ENCODE measurements at regions not wholly inside any gene's neighbourhood (a gene's known extent, or its start where the extent isn't known, plus 50 kb on each side); places are given as distances from the start of the nearest gene placed in this dataset.

- TF ChIP-seq ZNF101 (CRISPR knock-in tag; IDR thresholded peaks at IDR 0.05; ENCODE audit: borderline replicate concordance, low read depth): no peak
Measured at GRCh38 chr1:30272277-30273020, 450.9 kb downstream of the MATN1 start (continued).

- WGBS (ENCODE audit: low lambda C conversion rate): 2% methylated on average over 9 of the region's 10 CpGs
- Histone ChIP-seq H3K79me2 (ENCODE audit: insufficient read depth, low read length) (no peaks in the 10 kb centered on the region), H3K4me1 (ENCODE audit: insufficient read depth, low read length) (no peaks in the 10 kb centered on the region), H3K27ac (ENCODE audit: extremely low read length, insufficient read depth, low read length) (no peak overlapping the region), H3K4me3 (replicated peaks in 1 of 3; ENCODE audit: insufficient read depth in 1 of 3, low read depth in 2 of 3, low read length in 3 of 3) (no peak overlapping the region), H3K27me3 (ENCODE audit: control insufficient read depth in 1 of 2, insufficient read depth in 2 of 2, low read length in 2 of 2) (peaks cover 0 to 1% of the 10 kb centered on the region in 2 experiments; a peak in 1 of 5 replicates), H3K36me3 (replicated peaks in 1 of 2; ENCODE audit: control insufficient read depth in 1 of 2, insufficient read depth in 2 of 2, low read length in 2 of 2) (no peaks in the 10 kb centered on the region), H2AFZ (ENCODE audit: low read length) (no peak overlapping the region), H3K9ac (ENCODE audit: insufficient read depth, low read depth, low read length) (no peak overlapping the region), H4K20me1 (ENCODE audit: insufficient read depth, low read length) (no peaks in the 10 kb centered on the region), H3K9me3 (ENCODE audit: low read length) (no peaks in the 10 kb centered on the region), H3K4me2 (ENCODE audit: low read depth, low read length) (no peak overlapping the region)
- no peak for ATAC-seq
- in situ Hi-C loops (cut with HindIII; ENCODE audit: extremely low pct_ligation_motif_present, low pct_unique_long_range_greater_than_20kb): no loop called here
- POLR2A ChIA-PET: no interaction called here
- intact Hi-C loops (cut with micrococcal nuclease; ENCODE audit: unreplicated experiment): no loop called here
- CTCF ChIA-PET (ENCODE audit: low intra/inter-chr PET ratio, low total read pairs): no interaction called here
- no peak for DNase-seq (ENCODE audit: low spot score)
- TF ChIP-seq ZNF768 (CRISPR knock-in tag; IDR thresholded peaks at IDR 0.05) (peak; percentile 37; the same call in 1 of the 2 replicates), TCF7 (IDR thresholded peaks at IDR 0.05; ENCODE audit: low read depth) (no peak)
- FAIRE-seq: no peak
- no TSS peak for BruUV-seq (replicated peaks)
Measured at GRCh38 chr1:30271401-30272276, 451.7 kb downstream of the MATN1 start.

- Histone ChIP-seq H3K27me3 (ENCODE audit: control insufficient read depth in 1 of 2, insufficient read depth in 2 of 2, low read length in 2 of 2) (peaks cover 0 to 1% of the 10 kb centered on the region in 2 experiments; a peak in 1 of 5 replicates), H3K9ac (ENCODE audit: insufficient read depth, low read depth, low read length) (no peak overlapping the region), H3K9me3 (ENCODE audit: low read length) (no peaks in the 10 kb centered on the region), H3K79me2 (ENCODE audit: insufficient read depth, low read length) (no peaks in the 10 kb centered on the region), H4K20me1 (ENCODE audit: insufficient read depth, low read length) (no peaks in the 10 kb centered on the region), H3K4me2 (ENCODE audit: low read depth, low read length) (no peak overlapping the region), H3K4me1 (ENCODE audit: insufficient read depth, low read length) (no peaks in the 10 kb centered on the region), H3K27ac (ENCODE audit: extremely low read length, insufficient read depth, low read length) (no peak overlapping the region), H3K4me3 (replicated peaks in 1 of 3; ENCODE audit: insufficient read depth in 1 of 3, low read depth in 2 of 3, low read length in 3 of 3) (no peak overlapping the region), H2AFZ (ENCODE audit: low read length) (no peak overlapping the region), H3K36me3 (replicated peaks in 1 of 2; ENCODE audit: control insufficient read depth in 1 of 2, insufficient read depth in 2 of 2, low read length in 2 of 2) (no peaks in the 10 kb centered on the region)
- in situ Hi-C loops (cut with HindIII; ENCODE audit: extremely low pct_ligation_motif_present, low pct_unique_long_range_greater_than_20kb): no loop called here
- POLR2A ChIA-PET: no interaction called here
- intact Hi-C loops (cut with micrococcal nuclease; ENCODE audit: unreplicated experiment): no loop called here
- 4% methylated on average over 1 of the region's 1 CpG for WGBS (ENCODE audit: low lambda C conversion rate)
- FAIRE-seq: no peak
- ATAC-seq: no peak
- CTCF ChIA-PET (ENCODE audit: low intra/inter-chr PET ratio, low total read pairs): no interaction called here
- no peak for DNase-seq (ENCODE audit: low spot score)
- BruUV-seq (replicated peaks): no TSS peak
- no peak for TF ChIP-seq PLRG1 (conservative IDR thresholded peaks at IDR 0.05)
- TF ChIP-seq ZNF761 (CRISPR knock-in tag; conservative IDR thresholded peaks at IDR 0.05): no peak
- no peak for TF ChIP-seq ZUFSP (CRISPR knock-in tag; IDR thresholded peaks at IDR 0.05; ENCODE audit: borderline replicate concordance)
- no peak for TF ChIP-seq THAP9 (CRISPR knock-in tag; IDR thresholded peaks at IDR 0.05; ENCODE audit: borderline replicate concordance)
- TF ChIP-seq TEF (CRISPR knock-in tag; IDR thresholded peaks at IDR 0.05): no peak
- TF ChIP-seq HOXA3 (CRISPR knock-in tag; IDR thresholded peaks at IDR 0.05): no peak
Measured at GRCh38 chr1:30270461-30270860, 452.9 kb downstream of the MATN1 start.
